Stimulated activated memory B cell treated with anti-CD40 and anti-IgM and Interleukin-4, amounts not matched to agents 10 μg/mL and 1 μg/mL and 100 μg/mL, for 72 hours (primary cell): ENCODE measurements at regions not wholly inside any gene's neighbourhood (a gene's known extent, or its start where the extent isn't known, plus 50 kb on each side); places are given as distances from the start of the nearest gene placed in this dataset.
"Not testable (repeated sequence)": the region's sequence is repeated elsewhere in the genome, so short reads cannot be mapped to it uniquely, and the experiment has no call there.

Experiments used
- ATAC-seq: fragments of 150-1000 bp; cut with Tn5 transposase; 2 replicates; pipeline ENCODE4 v1.10.0; 2021
- H3K27ac Mint-ChIP-seq: one replicate; pipeline ENCODE4 v1.8.0; 2022; ENCODE audit warnings: mild to moderate bottlenecking, mixed read lengths
- H3K27me3 Mint-ChIP-seq: one replicate; pipeline ENCODE4 v1.8.0; 2022; ENCODE audit warnings: mixed read lengths
- H3K36me3 Mint-ChIP-seq: one replicate; pipeline ENCODE4 v1.8.0; 2022; ENCODE audit warnings: mixed read lengths
- H3K4me1 Mint-ChIP-seq: one replicate; pipeline ENCODE4 v1.8.0; 2022; ENCODE audit warnings: mixed read lengths
- H3K4me3 Mint-ChIP-seq: one replicate; pipeline ENCODE4 v1.8.0; 2022; ENCODE audit warnings: mild to moderate bottlenecking, moderate library complexity, mixed read lengths
- H3K9me3 Mint-ChIP-seq: one replicate; pipeline ENCODE4 v1.8.0; 2022; ENCODE audit warnings: mixed read lengths

DNA sequence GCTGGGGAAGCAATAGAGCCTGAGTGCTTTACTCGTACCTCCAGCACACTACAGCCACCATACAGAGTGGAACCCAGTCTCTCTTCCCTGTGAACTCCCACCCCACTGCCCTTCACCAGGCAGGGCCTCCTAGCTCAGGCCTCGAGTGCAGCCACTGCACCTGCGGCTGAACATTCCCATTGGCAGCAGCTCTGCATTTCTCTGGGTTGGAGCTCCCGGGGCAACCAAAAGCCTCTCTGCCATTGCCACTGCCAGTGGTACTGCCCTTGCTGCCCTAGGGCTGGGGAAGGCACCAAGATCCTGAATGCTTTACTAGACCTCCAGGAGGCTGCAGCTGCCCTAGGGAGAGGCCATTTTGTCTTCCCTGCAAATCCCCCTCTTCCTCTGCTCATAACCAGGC lies 266.8 kb downstream of the TDRD3 start:
- Mint-ChIP-seq H3K4me1 (no peaks in the 10 kb centered on the region), H3K36me3 (no peaks in the 10 kb centered on the region), H3K9me3 (peaks cover 11% of the 10 kb centered on the region), H3K4me3 (no peak overlapping the region), H3K27me3 (no peaks in the 10 kb centered on the region), H3K27ac (no peak overlapping the region)
- ATAC-seq, result no peak

DNA sequence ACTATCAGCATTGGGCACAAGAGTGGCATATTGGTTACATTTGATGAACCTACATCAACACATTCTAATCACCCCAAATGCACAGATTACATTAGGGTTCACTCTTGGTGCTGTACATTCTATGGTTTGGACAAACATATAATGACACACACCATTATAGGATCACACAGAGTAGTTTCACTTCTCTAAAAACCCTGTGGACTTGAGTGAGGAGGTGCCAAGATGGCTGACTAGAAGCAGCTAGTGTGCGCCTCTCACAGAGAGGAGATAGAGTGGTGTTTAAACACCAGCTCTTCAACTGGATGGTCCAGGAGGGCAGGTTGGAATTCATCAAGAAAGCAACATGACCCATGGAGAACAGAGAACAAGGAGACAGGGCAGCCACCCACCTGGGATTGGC lies 265.6 kb downstream of the TDRD3 start:
- H3K4me3 Mint-ChIP-seq, result no peak overlapping the region
- no peak for ATAC-seq
- H3K36me3 Mint-ChIP-seq, result no peaks in the 10 kb centered on the region
- H3K27me3 Mint-ChIP-seq, result no peaks in the 10 kb centered on the region
- no peaks in the 10 kb centered on the region for H3K4me1 Mint-ChIP-seq
- H3K9me3 Mint-ChIP-seq, result peaks cover 14% of the 10 kb centered on the region
- no peak overlapping the region for H3K27ac Mint-ChIP-seq

DNA sequence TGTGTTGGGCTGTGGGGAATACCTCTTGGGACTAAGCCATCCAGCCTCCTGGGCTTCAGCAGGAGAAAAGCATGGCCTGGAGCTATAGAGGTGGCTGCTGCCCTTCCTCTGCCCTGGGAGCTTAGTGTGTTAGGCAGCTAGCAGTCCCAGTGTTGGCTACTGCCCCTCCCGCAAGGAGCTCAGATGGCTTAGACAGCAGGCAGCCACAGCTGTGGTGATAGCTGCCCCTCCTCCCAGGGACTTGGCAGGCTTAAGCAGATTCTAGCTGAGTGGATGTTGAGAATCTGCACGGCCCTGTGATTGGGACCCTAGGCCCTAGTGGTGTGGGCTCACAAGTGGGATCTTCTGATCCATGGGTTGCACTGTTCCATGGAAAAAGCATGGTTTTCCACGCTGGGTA lies 264.5 kb downstream of the TDRD3 start:
- peaks cover 14% of the 10 kb centered on the region for H3K9me3 Mint-ChIP-seq
- H3K4me1 Mint-ChIP-seq, result no peaks in the 10 kb centered on the region
- H3K27me3 Mint-ChIP-seq, result no peaks in the 10 kb centered on the region
- H3K4me3 Mint-ChIP-seq, result no peak overlapping the region
- H3K27ac Mint-ChIP-seq, result no peak overlapping the region
- no peak for ATAC-seq
- no peaks in the 10 kb centered on the region for H3K36me3 Mint-ChIP-seq

DNA sequence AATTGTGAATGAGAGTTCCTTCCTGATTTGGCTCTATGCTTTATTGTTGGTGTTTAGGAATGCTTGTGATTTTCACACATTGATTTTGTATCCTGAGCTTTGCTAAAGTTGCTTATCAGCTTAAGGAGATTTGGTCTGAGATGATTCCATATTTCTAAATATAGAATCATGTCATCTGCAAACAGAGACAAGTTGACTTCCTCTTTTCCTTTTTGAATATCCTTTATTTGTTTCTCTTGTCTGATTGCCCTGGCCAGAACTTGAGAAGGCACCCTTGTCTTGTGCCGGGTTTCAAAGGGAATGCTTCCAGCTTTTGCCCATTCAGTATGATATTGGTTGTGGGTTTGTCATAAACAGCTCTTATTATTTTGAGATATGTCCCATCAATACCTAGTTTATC lies 260.6 kb downstream of the TDRD3 start:
- not testable (repeated sequence) for ATAC-seq, H3K27me3 Mint-ChIP-seq, H3K4me3 Mint-ChIP-seq, H3K27ac Mint-ChIP-seq, H3K36me3 Mint-ChIP-seq, H3K4me1 Mint-ChIP-seq
- peaks cover 12% of the 10 kb centered on the region for H3K9me3 Mint-ChIP-seq

DNA sequence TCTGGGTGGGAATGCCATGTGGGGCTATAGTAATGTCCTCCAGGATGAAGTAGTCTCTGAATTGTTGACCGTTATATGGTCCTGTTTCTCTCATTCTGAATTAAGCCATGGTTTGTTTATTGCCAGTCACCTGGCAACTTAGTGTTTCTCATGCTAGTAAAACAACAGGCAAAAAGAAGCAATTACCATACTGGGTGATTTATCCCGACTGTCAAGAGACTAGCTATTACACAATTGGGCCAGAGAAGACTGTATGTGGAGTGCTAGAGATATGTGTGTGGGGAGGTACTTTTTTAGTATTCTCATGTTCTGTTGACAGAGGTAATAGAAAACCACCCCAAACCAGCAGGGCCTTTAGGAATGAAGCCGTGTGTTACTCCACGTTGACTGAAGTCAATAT lies 258.2 kb downstream of the TDRD3 start:
- Mint-ChIP-seq H3K27me3 (no peaks in the 10 kb centered on the region), H3K9me3 (peaks cover 9% of the 10 kb centered on the region), H3K36me3 (no peaks in the 10 kb centered on the region), H3K27ac (no peak overlapping the region), H3K4me1 (no peaks in the 10 kb centered on the region), H3K4me3 (no peak overlapping the region)
- no peak for ATAC-seq

DNA sequence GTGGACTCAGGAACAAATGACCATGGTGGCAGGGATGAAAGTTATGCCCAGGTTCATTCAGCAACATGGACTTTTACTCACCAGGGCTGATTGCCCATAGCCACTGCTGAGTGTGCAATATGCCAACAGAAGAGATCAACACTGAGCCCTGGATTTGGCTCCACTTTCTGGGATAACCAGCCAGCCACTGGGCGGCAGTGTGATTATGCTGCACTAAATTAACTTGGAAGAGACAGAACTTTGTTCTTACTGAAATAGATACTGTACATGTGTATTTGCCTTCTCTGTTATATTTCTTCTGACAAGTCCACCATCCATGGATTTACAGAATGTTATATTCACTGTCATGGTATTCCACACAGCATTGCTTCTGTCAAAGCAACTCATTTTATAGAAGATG lies 257.4 kb downstream of the TDRD3 start:
- no peak overlapping the region for H3K27ac Mint-ChIP-seq

DNA sequence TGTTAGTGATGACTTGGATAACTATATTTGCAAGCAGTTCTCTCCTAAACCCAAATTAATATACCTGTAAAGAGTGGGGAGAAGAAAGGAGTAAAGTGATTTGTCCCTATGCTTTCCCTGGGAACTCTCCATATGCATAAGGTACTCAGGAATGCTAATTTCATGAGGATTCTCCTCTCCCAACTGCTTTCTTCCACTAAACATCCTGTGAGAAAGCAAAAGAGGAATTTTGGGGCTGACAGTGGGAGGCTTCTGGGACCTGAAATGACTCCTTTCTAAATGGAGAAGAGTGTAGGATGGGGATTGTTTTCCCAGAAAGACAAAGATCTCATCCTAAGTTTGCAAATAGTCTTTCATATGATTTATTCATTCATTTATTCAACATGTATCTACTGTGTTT lies 250.5 kb downstream of the TDRD3 start:
- Mint-ChIP-seq H3K27ac (no peak overlapping the region), H3K4me1 (no peaks in the 10 kb centered on the region), H3K36me3 (no peaks in the 10 kb centered on the region), H3K27me3 (no peaks in the 10 kb centered on the region), H3K4me3 (no peak overlapping the region), H3K9me3 (no peaks in the 10 kb centered on the region)
- no peak for ATAC-seq

More for the DNA sequence above, 257.4 kb downstream of the TDRD3 start:
- Mint-ChIP-seq H3K9me3 (peaks cover 6% of the 10 kb centered on the region), H3K4me1 (no peaks in the 10 kb centered on the region), H3K4me3 (no peak overlapping the region), H3K27me3 (no peaks in the 10 kb centered on the region), H3K36me3 (no peaks in the 10 kb centered on the region)
- no peak for ATAC-seq

DNA sequence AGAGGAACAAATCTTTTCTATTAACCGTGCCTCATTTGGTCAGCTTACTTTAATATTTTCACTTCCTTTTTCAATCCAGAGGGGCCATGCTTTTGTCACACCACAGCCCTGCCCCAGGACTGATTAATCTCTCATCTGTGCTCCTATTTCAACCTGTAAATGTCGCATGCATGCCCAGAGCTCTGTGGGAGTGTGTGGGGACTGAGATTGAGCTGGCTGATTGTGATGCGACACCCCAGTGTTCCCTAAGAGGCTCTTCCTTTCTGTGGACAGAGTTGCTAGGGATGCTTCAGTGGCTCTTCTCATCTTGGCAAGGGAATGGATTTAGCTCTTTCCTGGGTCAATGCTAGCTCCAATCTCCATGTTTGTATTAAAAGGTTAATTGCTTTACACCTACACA lies 249.6 kb downstream of the TDRD3 start:
- ATAC-seq, result no peak
- no peaks in the 10 kb centered on the region for H3K4me1 Mint-ChIP-seq
- H3K27me3 Mint-ChIP-seq, result no peaks in the 10 kb centered on the region
- H3K36me3 Mint-ChIP-seq, result no peaks in the 10 kb centered on the region
- no peak overlapping the region for H3K4me3 Mint-ChIP-seq
- no peaks in the 10 kb centered on the region for H3K9me3 Mint-ChIP-seq
- no peak overlapping the region for H3K27ac Mint-ChIP-seq

DNA sequence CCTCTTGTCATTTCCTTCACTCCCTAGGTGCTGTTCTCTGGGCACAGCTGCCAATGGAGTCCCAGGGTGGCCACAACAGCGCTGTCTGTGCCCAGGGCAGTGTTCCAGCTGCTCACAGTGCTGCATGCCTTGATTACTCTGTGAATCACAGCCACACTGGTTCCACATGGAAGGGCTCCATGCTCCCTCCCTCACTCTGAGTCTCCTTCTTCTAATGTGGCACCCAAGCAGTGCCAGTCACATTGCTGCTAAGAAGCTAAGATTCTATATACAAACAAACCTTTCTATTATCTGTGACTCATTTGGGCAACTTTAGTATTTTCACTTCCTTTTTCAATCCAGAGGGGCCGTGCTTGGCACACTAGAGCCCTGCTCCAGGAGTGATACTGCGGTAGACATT lies 248.7 kb downstream of the TDRD3 start:
- Mint-ChIP-seq H3K9me3 (no peaks in the 10 kb centered on the region), H3K27ac (no peak overlapping the region), H3K4me1 (no peaks in the 10 kb centered on the region), H3K4me3 (no peak overlapping the region), H3K36me3 (no peaks in the 10 kb centered on the region), H3K27me3 (no peaks in the 10 kb centered on the region)
- ATAC-seq, result no peak

DNA sequence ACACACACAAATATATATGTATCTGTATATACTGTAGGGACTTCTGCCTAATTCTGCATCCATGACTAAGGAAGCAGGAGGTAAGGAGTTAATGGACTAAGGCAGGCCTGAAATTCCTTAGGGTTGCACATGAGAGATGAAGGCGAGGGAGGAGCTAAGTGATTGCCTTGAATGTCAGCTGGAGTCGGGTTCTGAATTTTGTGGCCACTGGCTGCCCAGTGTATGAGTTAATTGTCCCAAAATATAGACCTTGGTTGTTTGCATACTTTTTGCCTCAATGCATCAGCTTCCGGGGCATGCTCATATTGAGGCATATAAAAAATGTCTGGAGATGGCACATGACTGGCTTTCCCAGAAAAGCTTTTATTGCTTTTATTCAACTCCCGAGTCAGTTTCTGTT lies 245.5 kb downstream of the TDRD3 start:
- Mint-ChIP-seq H3K27ac (no peak overlapping the region), H3K36me3 (no peaks in the 10 kb centered on the region), H3K9me3 (no peaks in the 10 kb centered on the region), H3K4me3 (no peak overlapping the region), H3K4me1 (no peaks in the 10 kb centered on the region), H3K27me3 (no peaks in the 10 kb centered on the region)
- no peak for ATAC-seq

DNA sequence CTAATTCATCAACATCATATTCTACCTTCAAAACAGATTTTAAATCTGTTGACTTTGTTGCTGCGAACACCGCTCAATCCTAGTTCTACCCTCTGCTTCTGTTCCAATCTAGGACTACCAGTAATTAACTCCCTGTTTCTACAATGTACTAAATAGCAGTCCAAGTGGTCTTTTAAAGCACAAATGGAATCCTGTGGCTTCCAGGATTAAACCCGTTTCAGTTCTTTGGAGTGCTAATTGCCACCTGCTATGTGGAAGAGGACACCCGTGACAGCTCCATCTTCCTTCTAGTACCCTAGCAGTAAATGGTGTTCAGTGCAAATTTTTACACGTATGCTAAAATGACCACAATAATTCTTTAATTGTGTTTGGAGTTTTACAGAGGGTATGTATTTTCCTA lies 232.1 kb downstream of the TDRD3 start:
- no peak for ATAC-seq
- H3K27ac Mint-ChIP-seq, result no peak overlapping the region
- H3K4me3 Mint-ChIP-seq, result no peak overlapping the region
- H3K36me3 Mint-ChIP-seq, result no peaks in the 10 kb centered on the region
- no peaks in the 10 kb centered on the region for H3K9me3 Mint-ChIP-seq
- no peaks in the 10 kb centered on the region for H3K4me1 Mint-ChIP-seq
- H3K27me3 Mint-ChIP-seq, result no peaks in the 10 kb centered on the region

DNA sequence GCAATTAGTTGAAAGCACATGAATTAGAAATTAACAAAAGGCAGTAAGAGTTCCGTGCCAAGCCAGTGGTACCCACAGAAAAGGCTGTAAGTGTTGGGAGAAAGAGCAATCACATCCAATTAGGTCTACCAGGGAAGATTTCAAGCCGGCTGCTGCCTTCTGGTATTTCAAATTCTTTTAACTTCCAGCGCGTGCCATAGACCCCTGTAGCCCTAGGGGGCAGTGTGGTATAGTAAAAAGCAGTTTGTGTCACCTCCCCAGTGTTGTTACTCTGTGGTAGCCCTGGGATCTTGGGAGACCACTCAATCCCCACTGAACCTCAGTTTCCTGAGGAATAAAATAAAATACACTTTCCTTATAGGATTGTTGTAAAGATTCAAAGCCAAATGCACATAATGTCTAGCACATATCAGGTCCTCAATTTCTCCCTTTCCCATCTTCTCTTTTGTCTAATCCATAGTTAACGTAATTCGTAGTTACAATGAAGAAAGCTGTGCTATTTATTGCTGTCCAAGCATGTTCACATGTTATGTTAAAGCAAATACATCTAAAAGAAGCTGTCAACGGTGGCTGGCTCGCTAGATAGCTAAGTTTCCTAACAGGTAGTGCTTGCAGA lies 230.2 kb downstream of the TDRD3 start:
- Mint-ChIP-seq H3K27me3 (no peaks in the 10 kb centered on the region), H3K9me3 (no peaks in the 10 kb centered on the region), H3K4me1 (no peaks in the 10 kb centered on the region), H3K27ac (no peak overlapping the region), H3K36me3 (no peaks in the 10 kb centered on the region), H3K4me3 (no peak overlapping the region)
- ATAC-seq, result no peak
